Suprapubic skin (tissue), 4 donors: ENCODE measurements at regions not wholly inside any gene's neighbourhood (a gene's known extent, or its start where the extent isn't known, plus 50 kb on each side); places are given as distances from the start of the nearest gene placed in this dataset.

ENCODE experiments used
- DNase-seq, 2 donors: peaks; one replicate each; pipeline ENCODE4 v3.0.0-alpha.2; 2019; ENCODE audit warnings: low spot score in 2 of 2
- H3K27ac ChIP-seq: fragments of 200-600 bp; sonication (generic); one replicate; pipeline ENCODE4 v1.5.1; 2019
- H3K27me3 ChIP-seq: fragments of 200-600 bp; sonication (generic); one replicate; pipeline ENCODE4 v1.5.1; 2019
- H3K36me3 ChIP-seq: fragments of 200-600 bp; sonication (generic); one replicate; pipeline ENCODE4 v1.5.1; 2019
- H3K4me1 ChIP-seq: fragments of 200-600 bp; sonication (generic); one replicate; pipeline ENCODE4 v1.5.1; 2019
- H3K4me3 ChIP-seq: fragments of 200-600 bp; sonication (generic); one replicate; pipeline ENCODE4 v1.5.1; 2019; ENCODE audit warnings: mild to moderate bottlenecking
- H3K9me3 ChIP-seq: fragments of 200-600 bp; sonication (generic); one replicate; pipeline ENCODE4 v1.5.1; 2019
- EP300 ChIP-seq: sonication (generic); formaldehyde crosslinking; IDR thresholded peaks from one replicate; pipeline ENCODE4 v1.6.1; 2017; ENCODE audit warnings: antibody characterized with exemption
- POLR2A ChIP-seq, 2 donors: fragments of 450-650 bp; IDR thresholded peaks; one replicate each; pipeline ENCODE4 v1.6.1; 2017; ENCODE audit warnings: antibody characterized with exemption in 2 of 2, mild to moderate bottlenecking in 2 of 2, moderate library complexity in 2 of 2
- POLR2AphosphoS5 ChIP-seq, 3 donors: sonication (generic); formaldehyde crosslinking; IDR thresholded peaks; one replicate each; pipeline ENCODE4 v1.6.1; 2017; ENCODE audit warnings: antibody characterized with exemption in 3 of 3
- WGBS: methylation state at CpG from one replicate; pipeline ENCODE4 v1.1.5; 2018; 5-methylcytosine and 5-hydroxymethylcytosine counted together
- TF ChIP-seq, protein P1 (sequence below), 2 donors: fragments of 200-600 bp in 1 of 2; fragments of 450-650 bp in 1 of 2; sonication (generic) in 1 of 2; IDR thresholded peaks; one replicate each; pipeline ENCODE4 v1.5.1; 2016 to 2019; ENCODE audit warnings: antibody characterized with exemption in 2 of 2, mild to moderate bottlenecking in 1 of 2, moderate library complexity in 1 of 2

GRCh38 chr22:48712558-48713271 is 1115.0 kb downstream of the BRD1 start:
- DNase-seq = peak in 1 of 2 donors; percentile 32
- TF ChIP-seq EP300 (no peak), POLR2AphosphoS5 (IDR thresholded peaks at IDR 0.05) (no peak), POLR2A (IDR thresholded peaks at IDR 0.05) (no peak)
- TF ChIP-seq, protein P1, sequence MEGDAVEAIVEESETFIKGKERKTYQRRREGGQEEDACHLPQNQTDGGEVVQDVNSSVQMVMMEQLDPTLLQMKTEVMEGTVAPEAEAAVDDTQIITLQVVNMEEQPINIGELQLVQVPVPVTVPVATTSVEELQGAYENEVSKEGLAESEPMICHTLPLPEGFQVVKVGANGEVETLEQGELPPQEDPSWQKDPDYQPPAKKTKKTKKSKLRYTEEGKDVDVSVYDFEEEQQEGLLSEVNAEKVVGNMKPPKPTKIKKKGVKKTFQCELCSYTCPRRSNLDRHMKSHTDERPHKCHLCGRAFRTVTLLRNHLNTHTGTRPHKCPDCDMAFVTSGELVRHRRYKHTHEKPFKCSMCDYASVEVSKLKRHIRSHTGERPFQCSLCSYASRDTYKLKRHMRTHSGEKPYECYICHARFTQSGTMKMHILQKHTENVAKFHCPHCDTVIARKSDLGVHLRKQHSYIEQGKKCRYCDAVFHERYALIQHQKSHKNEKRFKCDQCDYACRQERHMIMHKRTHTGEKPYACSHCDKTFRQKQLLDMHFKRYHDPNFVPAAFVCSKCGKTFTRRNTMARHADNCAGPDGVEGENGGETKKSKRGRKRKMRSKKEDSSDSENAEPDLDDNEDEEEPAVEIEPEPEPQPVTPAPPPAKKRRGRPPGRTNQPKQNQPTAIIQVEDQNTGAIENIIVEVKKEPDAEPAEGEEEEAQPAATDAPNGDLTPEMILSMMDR (IDR thresholded peaks at IDR 0.05) = no peak
- H3K27ac ChIP-seq = no peak overlapping the region
- no peaks in the 10 kb centered on the region for H3K4me1 ChIP-seq
- no peak overlapping the region for H3K4me3 ChIP-seq
- no peaks in the 10 kb centered on the region for H3K36me3 ChIP-seq
- 79% methylated on average over 16 of the region's 16 CpGs for WGBS
- H3K9me3 ChIP-seq = no peaks in the 10 kb centered on the region
- H3K27me3 ChIP-seq = no peaks in the 10 kb centered on the region

GRCh38 chr22:48711669-48712068 is 1116.0 kb downstream of the BRD1 start:
- 92% methylated on average over 20 of the region's 22 CpGs for whole genome bisulfite sequencing

GRCh38 chr22:48711031-48711431 is 1116.6 kb downstream of the BRD1 start:
- Histone ChIP-seq H3K9me3 (no peaks in the 10 kb centered on the region), H3K4me3 (no peak overlapping the region), H3K4me1 (no peaks in the 10 kb centered on the region), H3K27me3 (no peaks in the 10 kb centered on the region), H3K36me3 (no peaks in the 10 kb centered on the region), H3K27ac (no peak overlapping the region)
- TF ChIP-seq, protein P1 (IDR thresholded peaks at IDR 0.05) = no peak
- no peak for TF ChIP-seq POLR2AphosphoS5 (IDR thresholded peaks at IDR 0.05)
- TF ChIP-seq EP300 = no peak
- no peak for TF ChIP-seq POLR2A (IDR thresholded peaks at IDR 0.05)
- no peak for DNase-seq
- 80% methylated on average over 2 of the region's 11 CpGs for WGBS

More at GRCh38 chr22:48711669-48712068, 1116.0 kb downstream of the BRD1 start:
- no peaks in the 10 kb centered on the region for H3K9me3 ChIP-seq
- H3K4me1 ChIP-seq = no peaks in the 10 kb centered on the region
- peak in 1 of 2 donors; percentile 26 for DNase-seq
- H3K27me3 ChIP-seq = no peaks in the 10 kb centered on the region
- no peak overlapping the region for H3K4me3 ChIP-seq
- H3K27ac ChIP-seq = no peak overlapping the region
- no peak for TF ChIP-seq POLR2A (IDR thresholded peaks at IDR 0.05)
- TF ChIP-seq EP300 = no peak
- H3K36me3 ChIP-seq = no peaks in the 10 kb centered on the region

DNA sequence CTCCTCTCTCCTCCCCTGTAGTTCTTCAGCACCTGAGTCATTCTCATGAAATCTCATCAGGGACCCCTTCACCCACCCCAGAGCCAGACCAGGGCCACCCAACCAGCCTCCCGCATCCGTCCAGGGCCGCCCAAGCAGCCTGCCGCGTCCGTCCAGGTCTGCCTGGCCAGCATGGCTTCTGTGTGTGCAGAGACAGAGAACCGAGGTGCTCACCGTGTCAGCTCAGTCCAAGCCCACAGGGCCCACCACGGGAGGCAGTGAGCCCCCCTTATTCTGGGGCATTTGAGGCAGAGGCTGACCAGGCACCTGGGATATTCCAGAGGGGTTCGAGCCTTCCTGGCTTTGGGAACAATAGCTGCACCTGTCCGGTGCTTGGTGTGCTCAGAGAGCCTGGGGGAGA is 1117.3 kb downstream of the BRD1 start:
- TF ChIP-seq EP300 (no peak), POLR2A (IDR thresholded peaks at IDR 0.05) (no peak), POLR2AphosphoS5 (IDR thresholded peaks at IDR 0.05) (no peak)
- TF ChIP-seq, protein P1 (IDR thresholded peaks at IDR 0.05) = no peak
- Histone ChIP-seq H3K9me3 (no peaks in the 10 kb centered on the region), H3K27ac (no peak overlapping the region), H3K4me1 (no peaks in the 10 kb centered on the region), H3K36me3 (no peaks in the 10 kb centered on the region), H3K4me3 (no peak overlapping the region), H3K27me3 (no peaks in the 10 kb centered on the region)
- peak in 1 of 2 donors; percentile 9 for DNase-seq
- WGBS = 79% methylated on average over 10 of the region's 11 CpGs

DNA sequence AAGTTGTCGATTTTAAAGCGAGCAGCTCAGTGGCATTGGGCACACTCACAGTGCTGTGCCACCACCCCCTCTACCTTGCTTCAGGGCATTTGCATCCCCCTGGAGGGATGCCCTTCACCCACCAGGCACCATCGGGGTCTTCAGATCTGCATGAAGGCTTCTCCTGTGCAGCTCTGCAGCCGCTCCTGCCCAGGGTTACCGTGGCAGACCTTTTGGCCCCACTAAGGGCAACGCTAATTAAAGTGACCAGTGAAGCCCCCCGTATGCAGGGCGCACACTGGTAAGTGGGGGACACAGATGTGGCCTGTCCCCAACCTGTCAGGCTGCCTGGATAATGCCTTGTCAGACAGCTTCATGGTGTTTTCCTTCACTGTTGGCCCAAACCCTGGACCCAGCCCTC is 1117.7 kb downstream of the BRD1 start:
- TF ChIP-seq EP300 = no peak
- no peak for TF ChIP-seq POLR2AphosphoS5 (IDR thresholded peaks at IDR 0.05)
- TF ChIP-seq, protein P1 (IDR thresholded peaks at IDR 0.05) = no peak
- no peak for TF ChIP-seq POLR2A (IDR thresholded peaks at IDR 0.05)
- Histone ChIP-seq H3K27ac (no peak overlapping the region), H3K4me1 (no peaks in the 10 kb centered on the region), H3K4me3 (no peak overlapping the region), H3K27me3 (no peaks in the 10 kb centered on the region), H3K9me3 (no peaks in the 10 kb centered on the region), H3K36me3 (no peaks in the 10 kb centered on the region)
- peak in 1 of 2 donors; percentile 22 for DNase-seq
- 78% methylated on average over 5 of the region's 8 CpGs for WGBS
